ENCODE measurements at regions not wholly inside any gene's neighbourhood (a gene's known extent, or its start where the extent isn't known, plus 50 kb on each side); places are given as distances from the start of the nearest gene placed in this dataset.

DNA sequence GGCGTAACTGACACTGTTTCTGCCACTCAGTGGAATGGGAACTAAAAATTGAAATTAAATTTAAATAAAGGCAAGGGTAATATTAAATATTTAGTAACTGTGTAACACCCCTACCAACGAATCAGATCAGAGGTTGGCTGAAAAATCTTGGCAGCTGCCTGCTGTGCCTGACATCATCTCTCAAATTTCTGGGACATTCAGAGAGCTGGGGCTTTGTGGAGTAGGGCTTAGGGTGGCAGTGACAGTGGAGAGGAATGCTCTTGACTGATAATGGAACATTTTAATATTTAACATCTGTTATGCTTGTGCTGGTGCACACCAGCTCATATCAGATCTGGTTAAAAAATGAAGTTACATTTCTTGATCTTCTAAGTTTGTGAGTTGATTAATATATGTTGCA lies 62.2 kb downstream of the RFPL4B start:
- TF ChIP-seq, protein P1, sequence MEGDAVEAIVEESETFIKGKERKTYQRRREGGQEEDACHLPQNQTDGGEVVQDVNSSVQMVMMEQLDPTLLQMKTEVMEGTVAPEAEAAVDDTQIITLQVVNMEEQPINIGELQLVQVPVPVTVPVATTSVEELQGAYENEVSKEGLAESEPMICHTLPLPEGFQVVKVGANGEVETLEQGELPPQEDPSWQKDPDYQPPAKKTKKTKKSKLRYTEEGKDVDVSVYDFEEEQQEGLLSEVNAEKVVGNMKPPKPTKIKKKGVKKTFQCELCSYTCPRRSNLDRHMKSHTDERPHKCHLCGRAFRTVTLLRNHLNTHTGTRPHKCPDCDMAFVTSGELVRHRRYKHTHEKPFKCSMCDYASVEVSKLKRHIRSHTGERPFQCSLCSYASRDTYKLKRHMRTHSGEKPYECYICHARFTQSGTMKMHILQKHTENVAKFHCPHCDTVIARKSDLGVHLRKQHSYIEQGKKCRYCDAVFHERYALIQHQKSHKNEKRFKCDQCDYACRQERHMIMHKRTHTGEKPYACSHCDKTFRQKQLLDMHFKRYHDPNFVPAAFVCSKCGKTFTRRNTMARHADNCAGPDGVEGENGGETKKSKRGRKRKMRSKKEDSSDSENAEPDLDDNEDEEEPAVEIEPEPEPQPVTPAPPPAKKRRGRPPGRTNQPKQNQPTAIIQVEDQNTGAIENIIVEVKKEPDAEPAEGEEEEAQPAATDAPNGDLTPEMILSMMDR (conservative IDR thresholded peaks at IDR 0.05; ENCODE audit: low read depth in 2 of 2) = no peak
- TF ChIP-seq, protein P2, sequence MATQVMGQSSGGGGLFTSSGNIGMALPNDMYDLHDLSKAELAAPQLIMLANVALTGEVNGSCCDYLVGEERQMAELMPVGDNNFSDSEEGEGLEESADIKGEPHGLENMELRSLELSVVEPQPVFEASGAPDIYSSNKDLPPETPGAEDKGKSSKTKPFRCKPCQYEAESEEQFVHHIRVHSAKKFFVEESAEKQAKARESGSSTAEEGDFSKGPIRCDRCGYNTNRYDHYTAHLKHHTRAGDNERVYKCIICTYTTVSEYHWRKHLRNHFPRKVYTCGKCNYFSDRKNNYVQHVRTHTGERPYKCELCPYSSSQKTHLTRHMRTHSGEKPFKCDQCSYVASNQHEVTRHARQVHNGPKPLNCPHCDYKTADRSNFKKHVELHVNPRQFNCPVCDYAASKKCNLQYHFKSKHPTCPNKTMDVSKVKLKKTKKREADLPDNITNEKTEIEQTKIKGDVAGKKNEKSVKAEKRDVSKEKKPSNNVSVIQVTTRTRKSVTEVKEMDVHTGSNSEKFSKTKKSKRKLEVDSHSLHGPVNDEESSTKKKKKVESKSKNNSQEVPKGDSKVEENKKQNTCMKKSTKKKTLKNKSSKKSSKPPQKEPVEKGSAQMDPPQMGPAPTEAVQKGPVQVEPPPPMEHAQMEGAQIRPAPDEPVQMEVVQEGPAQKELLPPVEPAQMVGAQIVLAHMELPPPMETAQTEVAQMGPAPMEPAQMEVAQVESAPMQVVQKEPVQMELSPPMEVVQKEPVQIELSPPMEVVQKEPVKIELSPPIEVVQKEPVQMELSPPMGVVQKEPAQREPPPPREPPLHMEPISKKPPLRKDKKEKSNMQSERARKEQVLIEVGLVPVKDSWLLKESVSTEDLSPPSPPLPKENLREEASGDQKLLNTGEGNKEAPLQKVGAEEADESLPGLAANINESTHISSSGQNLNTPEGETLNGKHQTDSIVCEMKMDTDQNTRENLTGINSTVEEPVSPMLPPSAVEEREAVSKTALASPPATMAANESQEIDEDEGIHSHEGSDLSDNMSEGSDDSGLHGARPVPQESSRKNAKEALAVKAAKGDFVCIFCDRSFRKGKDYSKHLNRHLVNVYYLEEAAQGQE (IDR thresholded peaks at IDR 0.05; ENCODE audit: unreplicated experiment) = no peak
- no peak for TF ChIP-seq POLR2AphosphoS5 (IDR thresholded peaks at IDR 0.05; ENCODE audit: low read depth)
- no peak for TF ChIP-seq STAT1 (IDR thresholded peaks at IDR 0.05; ENCODE audit: unreplicated experiment)
- TF ChIP-seq EZH2 (IDR thresholded peaks at IDR 0.05; ENCODE audit: low read depth, unreplicated experiment) = no peak
- TF ChIP-seq CREB1 (CRISPR knock-in tag; IDR thresholded peaks at IDR 0.05; ENCODE audit: low read depth) = no peak
- TF ChIP-seq EZH2phosphoT487 (IDR thresholded peaks at IDR 0.05; ENCODE audit: unreplicated experiment) = no peak
- no peak for TF ChIP-seq JUNB (IDR thresholded peaks at IDR 0.05; ENCODE audit: unreplicated experiment)
- TF ChIP-seq ZNF114 (CRISPR knock-in tag; IDR thresholded peaks at IDR 0.05) = no peak
- TF ChIP-seq, protein P3, sequence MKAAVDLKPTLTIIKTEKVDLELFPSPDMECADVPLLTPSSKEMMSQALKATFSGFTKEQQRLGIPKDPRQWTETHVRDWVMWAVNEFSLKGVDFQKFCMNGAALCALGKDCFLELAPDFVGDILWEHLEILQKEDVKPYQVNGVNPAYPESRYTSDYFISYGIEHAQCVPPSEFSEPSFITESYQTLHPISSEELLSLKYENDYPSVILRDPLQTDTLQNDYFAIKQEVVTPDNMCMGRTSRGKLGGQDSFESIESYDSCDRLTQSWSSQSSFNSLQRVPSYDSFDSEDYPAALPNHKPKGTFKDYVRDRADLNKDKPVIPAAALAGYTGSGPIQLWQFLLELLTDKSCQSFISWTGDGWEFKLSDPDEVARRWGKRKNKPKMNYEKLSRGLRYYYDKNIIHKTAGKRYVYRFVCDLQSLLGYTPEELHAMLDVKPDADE (IDR thresholded peaks at IDR 0.05) = no peak
- TF ChIP-seq ZNF331 (CRISPR knock-in tag; IDR thresholded peaks at IDR 0.05; ENCODE audit: low read depth) = no peak
- no peak for TF ChIP-seq NANOG (IDR thresholded peaks at IDR 0.05; ENCODE audit: borderline replicate concordance)
